ENCODE measurements at regions not wholly inside any gene's neighbourhood (a gene's known extent, or its start where the extent isn't known, plus 50 kb on each side); places are given as distances from the start of the nearest gene placed in this dataset.
A peak's percentile ranks its signal among the peaks of the same experiment; 100 is the strongest.

- H3K4me1 ChIP-seq (ENCODE audit: control insufficient read depth, insufficient read depth, low read length) = peaks cover 51% of the 10 kb centered on the region
- no peaks in the 10 kb centered on the region for H3K27me3 ChIP-seq (ENCODE audit: control insufficient read depth, insufficient read depth, low read length)
- H3K9ac ChIP-seq (ENCODE audit: low read depth, low read length) = no peak overlapping the region
- no peak overlapping the region for H3K4me3 ChIP-seq (ENCODE audit: low read depth, low read length)
- no peaks in the 10 kb centered on the region for H3K36me3 ChIP-seq (ENCODE audit: control insufficient read depth, insufficient read depth, low read length)
- H3K27ac ChIP-seq (ENCODE audit: low read depth, low read length) = peak overlapping the region; percentile 76
- no peaks in the 10 kb centered on the region for H3K9me3 ChIP-seq (ENCODE audit: control insufficient read depth, insufficient read depth, low read length)
These were observed 625.9 kb upstream of the EPHA7 start for GRCh38 chr6:94045099-94045829.

DNA sequence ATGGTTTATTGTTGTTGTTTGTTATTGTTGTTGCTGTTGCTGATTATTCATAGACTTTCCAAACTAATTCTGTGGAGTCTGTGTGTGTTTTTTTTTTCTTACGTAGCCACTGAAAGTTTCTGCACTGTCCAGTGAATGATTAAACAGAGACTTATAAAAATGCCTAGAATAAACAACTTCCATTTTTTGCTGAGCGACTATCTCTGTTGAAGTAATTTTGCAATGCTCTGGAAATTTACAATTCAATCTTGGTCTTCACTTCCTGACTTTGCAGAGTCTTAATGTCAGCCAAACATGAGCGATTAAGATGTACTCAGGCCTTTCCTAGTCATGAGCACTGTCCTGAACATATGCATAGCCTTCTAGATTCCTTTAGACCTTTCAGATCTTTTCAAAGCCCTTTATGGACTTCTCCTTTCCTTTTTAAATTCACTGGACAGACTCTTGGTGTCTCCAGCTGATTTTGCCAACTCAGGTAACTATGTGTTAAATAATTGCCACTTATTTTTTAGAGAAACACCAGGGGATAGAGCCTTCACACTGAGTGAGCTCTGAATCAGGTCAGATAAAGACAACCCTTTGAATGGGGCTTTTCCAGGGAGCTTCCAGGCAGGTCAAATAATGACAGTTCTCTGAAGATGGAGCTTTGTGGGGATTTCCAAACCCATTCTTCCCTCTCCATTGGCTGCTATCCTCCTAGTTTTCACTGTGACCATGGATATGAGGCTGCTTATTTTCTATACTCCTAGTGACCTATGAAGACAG lies 622.8 kb upstream of the EPHA7 start:
- H3K27me3 ChIP-seq (ENCODE audit: control insufficient read depth, insufficient read depth, low read length) = no peaks in the 10 kb centered on the region
- peaks cover 11% of the 10 kb centered on the region; the same call in 1 of the 2 replicates for H3K9me3 ChIP-seq (ENCODE audit: control insufficient read depth, insufficient read depth, low read length)
- H3K36me3 ChIP-seq (ENCODE audit: control insufficient read depth, insufficient read depth, low read length) = no peaks in the 10 kb centered on the region
- H3K4me3 ChIP-seq (ENCODE audit: low read depth, low read length) = no peak overlapping the region
- no peak overlapping the region for H3K9ac ChIP-seq (ENCODE audit: low read depth, low read length)
- H3K4me1 ChIP-seq (ENCODE audit: control insufficient read depth, insufficient read depth, low read length) = peaks cover 36% of the 10 kb centered on the region
- no peak overlapping the region for H3K27ac ChIP-seq (ENCODE audit: low read depth, low read length)

DNA sequence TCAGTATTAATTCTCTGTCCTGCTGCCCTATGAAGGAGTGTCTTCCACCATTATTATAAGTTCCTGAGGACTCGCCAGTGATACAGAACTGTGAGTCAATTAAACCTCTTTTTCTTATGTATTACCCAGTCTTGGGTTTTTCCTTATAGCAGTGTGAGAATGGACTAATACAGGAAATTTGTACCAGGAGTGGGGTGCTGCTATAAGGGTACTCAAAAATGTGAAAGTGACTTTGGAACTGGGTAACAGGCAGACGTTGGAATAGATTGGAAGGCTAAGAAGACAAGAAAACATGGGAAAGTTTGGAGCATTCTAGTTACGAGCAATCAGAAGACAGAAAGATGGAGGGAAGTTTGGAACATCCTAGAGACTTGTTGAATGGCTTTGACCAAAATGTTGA lies 616.7 kb upstream of the EPHA7 start:
- H3K27ac ChIP-seq (ENCODE audit: low read depth, low read length) = no peak overlapping the region
- no peaks in the 10 kb centered on the region for H3K36me3 ChIP-seq (ENCODE audit: control insufficient read depth, insufficient read depth, low read length)
- peaks cover 26% of the 10 kb centered on the region for H3K9me3 ChIP-seq (ENCODE audit: control insufficient read depth, insufficient read depth, low read length)
- no peak overlapping the region for H3K9ac ChIP-seq (ENCODE audit: low read depth, low read length)
- no peaks in the 10 kb centered on the region for H3K4me1 ChIP-seq (ENCODE audit: control insufficient read depth, insufficient read depth, low read length)
- H3K4me3 ChIP-seq (ENCODE audit: low read depth, low read length) = no peak overlapping the region
- H3K27me3 ChIP-seq (ENCODE audit: control insufficient read depth, insufficient read depth, low read length) = no peaks in the 10 kb centered on the region

GRCh38 chr6:94027374-94027773 lies 608.0 kb upstream of the EPHA7 start:
- Histone ChIP-seq H3K9me3 (ENCODE audit: control insufficient read depth, insufficient read depth, low read length) (no peaks in the 10 kb centered on the region), H3K36me3 (ENCODE audit: control insufficient read depth, insufficient read depth, low read length) (no peaks in the 10 kb centered on the region), H3K27ac (ENCODE audit: low read depth, low read length) (no peak overlapping the region), H3K9ac (ENCODE audit: low read depth, low read length) (no peak overlapping the region), H3K27me3 (ENCODE audit: control insufficient read depth, insufficient read depth, low read length) (no peaks in the 10 kb centered on the region), H3K4me1 (ENCODE audit: control insufficient read depth, insufficient read depth, low read length) (no peaks in the 10 kb centered on the region), H3K4me3 (ENCODE audit: low read depth, low read length) (no peak overlapping the region)

DNA sequence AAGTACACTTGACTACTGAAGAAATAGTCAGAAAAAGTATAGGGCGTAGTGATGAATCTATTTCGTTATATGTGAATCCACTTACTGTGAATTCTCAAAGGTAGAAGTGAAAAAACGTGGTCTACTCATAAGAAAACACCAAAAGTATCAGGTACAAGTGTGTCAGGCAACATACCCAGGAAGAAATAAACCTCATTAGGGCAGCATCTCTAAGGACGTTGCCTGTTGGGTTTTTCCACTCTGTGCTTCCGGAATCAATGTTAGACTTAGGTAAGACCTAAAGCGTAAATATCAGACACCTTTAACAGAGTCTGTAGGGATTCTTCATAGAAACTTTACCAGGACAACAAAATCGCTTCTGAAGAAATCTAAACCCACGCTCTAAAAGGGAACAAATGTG lies 607.2 kb upstream of the EPHA7 start:
- Histone ChIP-seq H3K27ac (ENCODE audit: low read depth, low read length) (no peak overlapping the region), H3K4me3 (ENCODE audit: low read depth, low read length) (no peak overlapping the region), H3K9ac (ENCODE audit: low read depth, low read length) (no peak overlapping the region), H3K27me3 (ENCODE audit: control insufficient read depth, insufficient read depth, low read length) (no peaks in the 10 kb centered on the region), H3K9me3 (ENCODE audit: control insufficient read depth, insufficient read depth, low read length) (no peaks in the 10 kb centered on the region), H3K4me1 (ENCODE audit: control insufficient read depth, insufficient read depth, low read length) (no peaks in the 10 kb centered on the region), H3K36me3 (ENCODE audit: control insufficient read depth, insufficient read depth, low read length) (no peaks in the 10 kb centered on the region)

DNA sequence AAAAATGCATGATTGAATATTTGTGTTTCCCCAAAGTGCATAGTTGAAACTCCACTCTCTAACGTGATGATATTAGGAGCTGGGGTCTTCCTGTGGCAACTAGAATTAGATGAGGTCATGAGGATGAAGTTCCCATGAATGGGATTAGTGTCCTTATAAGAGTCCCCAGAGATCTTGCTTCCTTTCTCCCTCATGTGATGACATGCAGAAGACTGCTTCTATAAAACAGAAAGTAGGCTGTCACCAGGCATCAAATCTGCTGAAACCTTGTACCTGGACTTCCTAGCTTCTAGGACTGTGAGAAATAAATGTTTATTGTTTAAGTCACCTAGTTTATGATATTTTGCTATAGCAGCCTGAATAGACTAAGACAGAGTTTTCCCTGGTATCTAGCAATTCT lies 586.5 kb upstream of the EPHA7 start:
- Histone ChIP-seq H3K9ac (ENCODE audit: low read depth, low read length) (no peak overlapping the region), H3K27me3 (ENCODE audit: control insufficient read depth, insufficient read depth, low read length) (no peaks in the 10 kb centered on the region), H3K4me1 (ENCODE audit: control insufficient read depth, insufficient read depth, low read length) (no peaks in the 10 kb centered on the region), H3K27ac (ENCODE audit: low read depth, low read length) (no peak overlapping the region), H3K9me3 (ENCODE audit: control insufficient read depth, insufficient read depth, low read length) (no peaks in the 10 kb centered on the region), H3K36me3 (ENCODE audit: control insufficient read depth, insufficient read depth, low read length) (no peaks in the 10 kb centered on the region), H3K4me3 (ENCODE audit: low read depth, low read length) (no peak overlapping the region)

GRCh38 chr6:93992976-93993375 lies 573.6 kb upstream of the EPHA7 start:
- no peak overlapping the region for H3K9ac ChIP-seq (ENCODE audit: low read depth, low read length)
- H3K4me1 ChIP-seq (ENCODE audit: control insufficient read depth, insufficient read depth, low read length) = no peaks in the 10 kb centered on the region
- no peak overlapping the region for H3K4me3 ChIP-seq (ENCODE audit: low read depth, low read length)
- no peak overlapping the region for H3K27ac ChIP-seq (ENCODE audit: low read depth, low read length)
- H3K36me3 ChIP-seq (ENCODE audit: control insufficient read depth, insufficient read depth, low read length) = no peaks in the 10 kb centered on the region
- H3K27me3 ChIP-seq (ENCODE audit: control insufficient read depth, insufficient read depth, low read length) = no peaks in the 10 kb centered on the region
- H3K9me3 ChIP-seq (ENCODE audit: control insufficient read depth, insufficient read depth, low read length) = no peaks in the 10 kb centered on the region

- H3K36me3 ChIP-seq (ENCODE audit: control insufficient read depth, insufficient read depth, low read length) = no peaks in the 10 kb centered on the region
- H3K4me3 ChIP-seq (ENCODE audit: low read depth, low read length) = no peak overlapping the region
- H3K9me3 ChIP-seq (ENCODE audit: control insufficient read depth, insufficient read depth, low read length) = no peaks in the 10 kb centered on the region
- H3K9ac ChIP-seq (ENCODE audit: low read depth, low read length) = no peak overlapping the region
- no peaks in the 10 kb centered on the region for H3K4me1 ChIP-seq (ENCODE audit: control insufficient read depth, insufficient read depth, low read length)
- no peaks in the 10 kb centered on the region for H3K27me3 ChIP-seq (ENCODE audit: control insufficient read depth, insufficient read depth, low read length)
- H3K27ac ChIP-seq (ENCODE audit: low read depth, low read length) = no peak overlapping the region
These were observed 570.3 kb upstream of the EPHA7 start for GRCh38 chr6:93989630-93990029.

DNA sequence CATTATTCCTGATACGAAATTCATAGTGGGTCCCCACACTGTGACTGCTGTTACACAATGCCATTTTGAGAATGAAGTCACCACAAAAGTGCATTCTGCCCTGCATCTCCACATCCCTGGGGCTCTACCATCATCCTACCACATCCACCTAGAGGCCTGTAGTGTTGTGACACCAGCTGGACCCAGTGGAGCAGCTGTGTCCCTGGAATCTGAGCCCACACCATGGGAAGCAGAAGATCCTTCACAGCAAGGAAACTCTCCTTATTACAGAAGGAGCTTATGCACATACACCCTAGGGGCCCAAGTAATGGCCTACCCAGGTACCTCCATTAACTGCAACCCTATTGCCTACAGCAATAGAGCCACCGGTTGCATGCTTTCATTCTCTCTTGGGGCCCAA lies 566.6 kb upstream of the EPHA7 start:
- no peak overlapping the region for H3K27ac ChIP-seq (ENCODE audit: low read depth, low read length)
- no peaks in the 10 kb centered on the region for H3K36me3 ChIP-seq (ENCODE audit: control insufficient read depth, insufficient read depth, low read length)
- H3K4me1 ChIP-seq (ENCODE audit: control insufficient read depth, insufficient read depth, low read length) = no peaks in the 10 kb centered on the region
- no peak overlapping the region for H3K4me3 ChIP-seq (ENCODE audit: low read depth, low read length)
- H3K9ac ChIP-seq (ENCODE audit: low read depth, low read length) = no peak overlapping the region
- H3K27me3 ChIP-seq (ENCODE audit: control insufficient read depth, insufficient read depth, low read length) = no peaks in the 10 kb centered on the region
- H3K9me3 ChIP-seq (ENCODE audit: control insufficient read depth, insufficient read depth, low read length) = no peaks in the 10 kb centered on the region

DNA sequence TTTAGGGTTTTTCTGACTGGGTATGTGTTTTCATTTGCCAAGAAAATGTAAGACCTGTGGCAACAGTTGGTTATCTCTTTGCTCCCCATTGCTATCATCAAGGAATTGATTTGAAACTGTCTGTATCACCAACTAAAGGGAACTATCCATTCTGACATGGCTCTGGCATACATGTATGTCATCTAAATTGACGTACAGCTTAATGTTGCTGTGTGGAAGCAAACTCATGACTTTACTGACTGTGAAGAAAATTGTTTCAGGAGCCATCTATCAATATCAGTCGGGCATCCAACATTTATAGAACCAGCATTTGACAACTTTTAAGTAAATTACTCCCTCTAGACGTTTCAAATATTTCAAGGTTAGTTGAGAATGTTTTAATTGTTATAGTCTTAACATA lies 555.8 kb upstream of the EPHA7 start:
- Histone ChIP-seq H3K9me3 (ENCODE audit: control insufficient read depth, insufficient read depth, low read length) (no peaks in the 10 kb centered on the region), H3K4me3 (ENCODE audit: low read depth, low read length) (no peak overlapping the region), H3K36me3 (ENCODE audit: control insufficient read depth, insufficient read depth, low read length) (no peaks in the 10 kb centered on the region), H3K27me3 (ENCODE audit: control insufficient read depth, insufficient read depth, low read length) (no peaks in the 10 kb centered on the region), H3K4me1 (ENCODE audit: control insufficient read depth, insufficient read depth, low read length) (0 out of 2 replicates have a peak, but pooled peaks cover 5% of the 10 kb centered on the region), H3K9ac (ENCODE audit: low read depth, low read length) (no peak overlapping the region), H3K27ac (ENCODE audit: low read depth, low read length) (no peak overlapping the region)

DNA sequence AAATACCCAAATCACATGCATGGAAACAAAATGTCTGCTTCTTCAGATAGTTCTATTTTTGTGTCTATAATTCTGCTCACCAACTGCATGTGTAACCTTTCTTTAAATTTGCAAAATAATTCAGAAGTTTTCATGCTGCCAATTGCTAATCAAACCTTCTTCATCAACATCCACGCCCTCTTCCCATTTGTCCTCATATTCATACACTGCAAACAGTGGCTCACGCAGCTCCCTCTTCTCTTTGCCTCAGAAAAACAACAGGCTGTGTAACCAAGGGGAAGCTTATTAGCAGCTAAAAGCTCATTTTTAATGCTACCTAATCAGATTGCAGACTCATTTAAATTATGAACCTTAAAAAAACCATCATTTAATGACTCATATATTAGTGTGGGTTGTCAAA lies 555.0 kb upstream of the EPHA7 start:
- Histone ChIP-seq H3K4me3 (ENCODE audit: low read depth, low read length) (no peak overlapping the region), H3K27me3 (ENCODE audit: control insufficient read depth, insufficient read depth, low read length) (no peaks in the 10 kb centered on the region), H3K9me3 (ENCODE audit: control insufficient read depth, insufficient read depth, low read length) (no peaks in the 10 kb centered on the region), H3K36me3 (ENCODE audit: control insufficient read depth, insufficient read depth, low read length) (no peaks in the 10 kb centered on the region), H3K9ac (ENCODE audit: low read depth, low read length) (no peak overlapping the region), H3K4me1 (ENCODE audit: control insufficient read depth, insufficient read depth, low read length) (peaks cover 7% of the 10 kb centered on the region), H3K27ac (ENCODE audit: low read depth, low read length) (no peak overlapping the region)

Data from HUES48 (cell line).